H9 (cell line): ENCODE measurements at regions not wholly inside any gene's neighbourhood (a gene's known extent, or its start where the extent isn't known, plus 50 kb on each side); places are given as distances from the start of the nearest gene placed in this dataset.

Source experiments
- DNase-seq: peaks from one replicate; pipeline ENCODE4 v3.0.0-alpha.2; 2017
- H2AFZ ChIP-seq: one replicate; pipeline ENCODE4 v1.6.1; 2013; ENCODE audit warnings: mild to moderate bottlenecking, low read length, control low read depth, moderate library complexity
- H2AK5ac ChIP-seq: 2 replicates; pipeline ENCODE4 v1.6.1; 2013; ENCODE audit warnings: low read length, control low read depth, mixed read lengths; ENCODE audit not compliant: insufficient read length
- H2BK120ac ChIP-seq: one replicate; pipeline ENCODE4 v1.6.1; 2013; ENCODE audit warnings: low read depth, mild to moderate bottlenecking, low read length, control low read depth, inconsistent platforms; ENCODE audit not compliant: poor library complexity, severe bottlenecking
- H2BK12ac ChIP-seq: 2 replicates; pipeline ENCODE4 v1.6.1; 2013; ENCODE audit warnings: low read length, control low read depth, mixed read lengths, low read depth; ENCODE audit not compliant: insufficient read length
- H2BK15ac ChIP-seq: 2 replicates; pipeline ENCODE4 v1.6.1; 2013; ENCODE audit warnings: low read depth, low read length, control low read depth
- H2BK20ac ChIP-seq: one replicate; pipeline ENCODE4 v1.6.1; 2013; ENCODE audit warnings: low read depth, mild to moderate bottlenecking, low read length, control low read depth, inconsistent platforms; ENCODE audit not compliant: poor library complexity, severe bottlenecking
- H2BK5ac ChIP-seq: 2 replicates; pipeline ENCODE4 v1.6.1; 2013; ENCODE audit warnings: low read length, control low read depth, mixed read lengths; ENCODE audit not compliant: insufficient read length
- H3K14ac ChIP-seq: 2 replicates; pipeline ENCODE4 v1.6.1; 2013; ENCODE audit warnings: low read length, control low read depth; ENCODE audit not compliant: insufficient read depth
- H3K18ac ChIP-seq: 2 replicates; pipeline ENCODE4 v1.6.1; 2013; ENCODE audit warnings: low read depth, mild to moderate bottlenecking, mixed read lengths, low read length, control low read depth; ENCODE audit not compliant: insufficient read length
- H3K23ac ChIP-seq: 2 replicates; pipeline ENCODE4 v1.6.1; 2013; ENCODE audit warnings: low read length, control low read depth, mixed read lengths, low read depth; ENCODE audit not compliant: insufficient read length
- H3K23me2 ChIP-seq: 2 replicates; pipeline ENCODE4 v1.6.1; 2013; ENCODE audit warnings: low read depth, mild to moderate bottlenecking, mixed read lengths, low read length, control low read depth; ENCODE audit not compliant: insufficient read length, poor library complexity, severe bottlenecking
- H3K27ac ChIP-seq: 2 replicates; pipeline ENCODE4 v1.5.1; 2013; ENCODE audit warnings: low read length, control low read depth, mixed read lengths, low read depth; ENCODE audit not compliant: insufficient read length
- H3K27me3 ChIP-seq: 2 replicates; pipeline ENCODE4 v1.6.1; 2013; ENCODE audit warnings: low read length, control low read depth, inconsistent platforms; ENCODE audit not compliant: insufficient read depth
- H3K4ac ChIP-seq: 2 replicates; pipeline ENCODE4 v1.6.1; 2013; ENCODE audit warnings: low read depth, mild to moderate bottlenecking, control low read depth, inconsistent platforms, low read length, moderate library complexity
- H3K4me1 ChIP-seq: 2 replicates; pipeline ENCODE4 v1.6.1; 2013; ENCODE audit warnings: low read length, control low read depth, inconsistent platforms; ENCODE audit not compliant: insufficient read depth
- H3K4me2 ChIP-seq: 2 replicates; pipeline ENCODE4 v1.6.1; 2013; ENCODE audit warnings: low read length, control low read depth, mixed read lengths; ENCODE audit not compliant: insufficient read length, insufficient read depth
- H3K56ac ChIP-seq: 2 replicates; pipeline ENCODE4 v1.6.1; 2013; ENCODE audit warnings: low read depth, mild to moderate bottlenecking, mixed read lengths, low read length, control low read depth; ENCODE audit not compliant: insufficient read length
- H3K79me1 ChIP-seq: 2 replicates; pipeline ENCODE4 v1.6.1; 2013; ENCODE audit warnings: low read depth, mild to moderate bottlenecking, moderate library complexity, low read length, control low read depth, inconsistent platforms; ENCODE audit not compliant: insufficient read depth, poor library complexity, severe bottlenecking
- H3K79me2 ChIP-seq: 2 replicates; pipeline ENCODE4 v1.6.1; 2013; ENCODE audit warnings: low read length, control low read depth, inconsistent platforms; ENCODE audit not compliant: insufficient read depth
- H3K9ac ChIP-seq: 2 replicates; pipeline ENCODE4 v1.6.1; 2013; ENCODE audit warnings: low read length, control low read depth, mixed read lengths; ENCODE audit not compliant: insufficient read length; ENCODE audit errors: extremely low read depth
- H3K9me3 ChIP-seq: one replicate; pipeline ENCODE4 v1.6.1; 2013; ENCODE audit warnings: low read depth, low read length, inconsistent platforms; ENCODE audit not compliant: control insufficient read depth
- H3T11ph ChIP-seq: one replicate; pipeline ENCODE4 v1.6.1; 2013; ENCODE audit warnings: mild to moderate bottlenecking, low read length, control low read depth, inconsistent platforms
- H4K20me1 ChIP-seq: one replicate; pipeline ENCODE4 v1.6.1; 2013; ENCODE audit not compliant: control insufficient read depth, insufficient read length, insufficient read depth
- H4K5ac ChIP-seq: 2 replicates; pipeline ENCODE4 v1.6.1; 2013; ENCODE audit warnings: low read depth, mild to moderate bottlenecking, mixed read lengths, low read length, control low read depth; ENCODE audit not compliant: insufficient read length
- H4K8ac ChIP-seq: replicated peaks from 2 replicates; pipeline ENCODE4 v1.6.1; 2013; ENCODE audit warnings: low read length, control low read depth, mixed read lengths, low read depth; ENCODE audit not compliant: insufficient read length
- H4K91ac ChIP-seq: 2 replicates; pipeline ENCODE4 v1.6.1; 2013; ENCODE audit warnings: low read depth, mild to moderate bottlenecking, moderate library complexity, mixed read lengths, low read length, control low read depth; ENCODE audit not compliant: insufficient read length
- H3K27ac Mint-ChIP-seq, 3 experiments: 2 replicates in 2 of 3; 3 replicates in 1 of 3; pipeline ENCODE4 v1.8.0; 2020 to 2021; ENCODE audit warnings: mixed read lengths in 3 of 3, mild to moderate bottlenecking in 1 of 3, moderate library complexity in 1 of 3
- H3K27me3 Mint-ChIP-seq: 2 replicates; pipeline ENCODE4 v1.8.0; 2021; ENCODE audit warnings: low read depth, mild to moderate bottlenecking, moderate library complexity, mixed read lengths
- H3K36me3 Mint-ChIP-seq, 3 experiments: 2 replicates in 2 of 3; 3 replicates in 1 of 3; pipeline ENCODE4 v1.8.0; 2020 to 2021; ENCODE audit warnings: low read depth in 3 of 3, mixed read lengths in 3 of 3; ENCODE audit not compliant: insufficient read depth in 1 of 3
- H3K4me1 Mint-ChIP-seq, 2 experiments: 2 replicates each; pipeline ENCODE4 v1.8.0; 2020; ENCODE audit warnings: mixed read lengths in 2 of 2
- H3K4me3 Mint-ChIP-seq, 2 experiments: 2 replicates in 1 of 2; 3 replicates in 1 of 2; pipeline ENCODE4 v1.8.0; 2020 to 2021; ENCODE audit warnings: mild to moderate bottlenecking in 2 of 2, mixed read lengths in 2 of 2, moderate library complexity in 1 of 2
- H3K9me3 Mint-ChIP-seq, 2 experiments: 2 replicates in 1 of 2; 3 replicates in 1 of 2; pipeline ENCODE4 v1.8.0; 2020; ENCODE audit warnings: mild to moderate bottlenecking in 2 of 2, mixed read lengths in 2 of 2, moderate library complexity in 1 of 2
- CTCF ChIP-seq: fragments of 200-600 bp; sonication (generic); conservative IDR thresholded peaks from 3 replicates; pipeline ENCODE4 v1.8.0; 2021; ENCODE audit warnings: antibody characterized with exemption, mild to moderate bottlenecking
- WGBS: extraction: QIAGEN DNeasy Blood & Tissue Kit; methylation state at CpG from one replicate; pipeline ENCODE4 v1.1.7; 2013; ENCODE audit warnings: missing lambda C conversion rate, low lambda C conversion rate, mixed read lengths; ENCODE audit not compliant: insufficient read length; ENCODE audit errors: extremely low coverage; 5-methylcytosine and 5-hydroxymethylcytosine counted together

DNA sequence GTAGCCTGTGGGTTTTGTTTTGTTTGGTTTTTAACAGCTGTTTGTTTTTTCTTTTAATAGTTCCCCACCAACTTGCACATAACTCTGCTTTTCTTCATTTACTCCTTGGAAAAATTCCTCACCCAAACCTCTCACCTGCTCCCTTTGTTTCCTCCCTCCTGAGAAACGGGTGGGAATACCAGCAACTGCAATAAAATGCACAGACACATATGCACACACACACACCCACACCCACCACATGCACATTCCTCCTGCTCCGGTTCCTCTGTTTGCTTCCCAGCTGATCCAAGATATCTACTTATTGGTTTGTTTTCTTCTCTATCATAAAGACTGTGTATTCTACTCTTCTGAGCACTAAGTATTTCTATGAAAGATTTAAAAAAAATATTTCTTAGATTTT is 161.1 kb upstream of the EPHA7 start:
- no peaks in the 10 kb centered on the region for H3K4me1 Mint-ChIP-seq
- DNase-seq: no peak
- no peaks in the 10 kb centered on the region for H4K20me1 ChIP-seq
- H2BK12ac ChIP-seq: no peak overlapping the region
- H3K56ac ChIP-seq: no peak overlapping the region
- H3K18ac ChIP-seq: no peak overlapping the region
- H3K27ac Mint-ChIP-seq: no peak overlapping the region
- H3K9me3 Mint-ChIP-seq: no peaks in the 10 kb centered on the region
- no peak overlapping the region for H3K4me2 ChIP-seq
- H3K27me3 Mint-ChIP-seq: no peaks in the 10 kb centered on the region
- no peak overlapping the region for H3K4ac ChIP-seq
- no peak overlapping the region for H2BK15ac ChIP-seq
- no peak overlapping the region for H4K5ac ChIP-seq
- H2BK5ac ChIP-seq: no peak overlapping the region
- no peak overlapping the region for H3K23ac ChIP-seq
- H3K36me3 Mint-ChIP-seq: no peaks in the 10 kb centered on the region
- no CpG with 5 or more reads among the region's 2 CpGs for WGBS
- H3K27ac ChIP-seq: no peak overlapping the region
- no peak overlapping the region for H3K4me3 Mint-ChIP-seq
- H3T11ph ChIP-seq: no peak overlapping the region
- TF ChIP-seq CTCF: no peak
- H2BK120ac ChIP-seq: no peak overlapping the region
- no peaks in the 10 kb centered on the region for H3K27me3 ChIP-seq
- no peak overlapping the region for H4K8ac ChIP-seq
- no peaks in the 10 kb centered on the region for H3K9me3 ChIP-seq
- no peak overlapping the region for H3K9ac ChIP-seq
- H3K79me1 ChIP-seq: no peaks in the 10 kb centered on the region
- no peaks in the 10 kb centered on the region for H3K4me1 ChIP-seq
- H3K79me2 ChIP-seq: no peaks in the 10 kb centered on the region
- H3K14ac ChIP-seq: no peak overlapping the region
- no peak overlapping the region for H2AK5ac ChIP-seq
- no peaks in the 10 kb centered on the region for H3K23me2 ChIP-seq
- H2AFZ ChIP-seq: no peak overlapping the region
- H2BK20ac ChIP-seq: no peak overlapping the region
- no peak overlapping the region for H4K91ac ChIP-seq
